PC-3 (cell line): ENCODE measurements at regions not wholly inside any gene's neighbourhood (a gene's known extent, or its start where the extent isn't known, plus 50 kb on each side); places are given as distances from the start of the nearest gene placed in this dataset.

Experiments
- ATAC-seq: fragments of 200-7000 bp; cut with Tn5 transposase; 2 replicates; pipeline ENCODE4 v1.9.1; 2020; ENCODE audit warnings: mild to moderate bottlenecking, moderate library complexity
- BruUV-seq: library from RNA; stranded (reverse); fragments of 400-500 nt; replicated peaks from 2 replicates; lab custom pipeline; 2021; lab: Mats Ljungman, UMichigan
- CTCF ChIA-PET: fragments of 300-600 bp; sonication (Branson Sonifier 250); formaldehyde crosslinking; loops from one replicate; lab custom pipeline; 2022; ENCODE audit warnings: antibody characterized with exemption; lab: Charles Lee
- POLR2A ChIA-PET: fragments of 300-600 bp; sonication (Branson Sonifier 250); formaldehyde crosslinking; loops from one replicate; lab custom pipeline; 2022; ENCODE audit warnings: antibody characterized with exemption; ENCODE audit not compliant: unreplicated experiment; lab: Charles Lee
- DNase-seq: peaks from one replicate; pipeline ENCODE4 v3.0.0-alpha.2; 2015
- H2AFZ ChIP-seq: fragments of 300-600 bp; sonication (generic); 2 replicates; pipeline ENCODE4 v1.6.0; 2016; ENCODE audit warnings: antibody characterized with exemption, low read length
- H3F3A ChIP-seq: fragments of 300-600 bp; sonication (generic); one replicate; pipeline ENCODE4 v1.6.0; 2017; ENCODE audit warnings: antibody characterized with exemption, low read length, control low read depth, mild to moderate bottlenecking; ENCODE audit not compliant: unreplicated experiment
- H3K27ac ChIP-seq: fragments of 300-600 bp; sonication (generic); 2 replicates; pipeline ENCODE4 v1.5.1; 2016; ENCODE audit warnings: mild to moderate bottlenecking, low read length
- H3K27me3 ChIP-seq: fragments of 300-600 bp; sonication (generic); 2 replicates; pipeline ENCODE4 v1.6.1; 2016; ENCODE audit warnings: low read length, mixed read lengths
- H3K36me3 ChIP-seq: fragments of 300-600 bp; sonication (generic); 2 replicates; pipeline ENCODE4 v1.6.1; 2016; ENCODE audit warnings: low read depth, mixed run types, low read length, mixed read lengths
- H3K4me1 ChIP-seq: fragments of 300-600 bp; sonication (generic); 2 replicates; pipeline ENCODE4 v1.5.1; 2016; ENCODE audit warnings: low read length; ENCODE audit not compliant: insufficient read depth
- H3K4me2 ChIP-seq: fragments of 300-600 bp; sonication (generic); 2 replicates; pipeline ENCODE4 v1.6.0; 2016; ENCODE audit warnings: low read length
- H3K4me3 ChIP-seq: fragments of 300-600 bp; sonication (generic); 2 replicates; pipeline ENCODE4 v1.5.1; 2016; ENCODE audit warnings: mild to moderate bottlenecking, low read length, mixed read lengths
- H3K79me2 ChIP-seq: fragments of 300-600 bp; sonication (generic); 2 replicates; pipeline ENCODE4 v1.6.1; 2017; ENCODE audit warnings: low read length, mixed read lengths
- H3K9ac ChIP-seq: fragments of 300-600 bp; sonication (generic); 2 replicates; pipeline ENCODE4 v1.6.0; 2016; ENCODE audit warnings: mild to moderate bottlenecking, low read length
- H3K9me2 ChIP-seq: fragments of 300-600 bp; sonication (generic); replicated peaks from 2 replicates; pipeline ENCODE4 v1.6.1; 2016; ENCODE audit warnings: mixed run types, low read length, mixed read lengths
- H3K9me3 ChIP-seq: fragments of 300-600 bp; sonication (generic); 2 replicates; pipeline ENCODE4 v1.6.1; 2016; ENCODE audit warnings: low read length, mixed read lengths
- H4K20me1 ChIP-seq: fragments of 300-600 bp; sonication (generic); 2 replicates; pipeline ENCODE4 v1.6.1; 2016; ENCODE audit warnings: low read length, mixed read lengths
- CTCF ChIP-seq: fragments of 300-600 bp; sonication (generic); conservative IDR thresholded peaks from 2 replicates; pipeline ENCODE4 v1.5.1; 2017; ENCODE audit warnings: antibody characterized with exemption, low read depth, mild to moderate bottlenecking, low read length
- EZH2 ChIP-seq: fragments of 300-600 bp; sonication (generic); IDR thresholded peaks from one replicate; pipeline ENCODE4 v1.6.1; 2017; ENCODE audit warnings: antibody characterized with exemption, mild to moderate bottlenecking, low read length; ENCODE audit not compliant: unreplicated experiment
- EZH2phosphoT487 ChIP-seq: fragments of 300-600 bp; sonication (generic); IDR thresholded peaks from 2 replicates; pipeline ENCODE4 v1.6.1; 2018; ENCODE audit warnings: mild to moderate bottlenecking, antibody characterized with exemption, low read length, borderline replicate concordance
- intact Hi-C: fragments of 100-400 bp; cut with micrococcal nuclease; formaldehyde crosslinking; loops from 2 replicates; pipeline ENCODE4 v1.9.0; 2023

- H3K79me2 ChIP-seq: no peaks in the 10 kb centered on the region
- ChIA-PET CTCF (no interaction called here), POLR2A (interaction anchor here (0.7 kb wide), 1 partner anchor 446 kb away, joined by 3 read pairs; no protein-coding TSS in a partner anchor)
- H3K4me3 ChIP-seq: no peak overlapping the region
- H3K27ac ChIP-seq: no peak overlapping the region
- no peaks in the 10 kb centered on the region for H3K36me3 ChIP-seq
- no peak overlapping the region for H2AFZ ChIP-seq
- TF ChIP-seq EZH2: no peak
- TF ChIP-seq CTCF: no peak
- TF ChIP-seq EZH2phosphoT487: no peak
- no peaks in the 10 kb centered on the region for H3F3A ChIP-seq
- no peaks in the 10 kb centered on the region for H3K9me3 ChIP-seq
- intact Hi-C loops: no loop called here
- H4K20me1 ChIP-seq: no peaks in the 10 kb centered on the region
- no peak for DNase-seq
- no peaks in the 10 kb centered on the region for H3K27me3 ChIP-seq
- H3K4me1 ChIP-seq: no peaks in the 10 kb centered on the region
- ATAC-seq: no peak
- no peak overlapping the region for H3K4me2 ChIP-seq
- no TSS peak for BruUV-seq
- H3K9me2 ChIP-seq: no peaks in the 10 kb centered on the region
- no peak overlapping the region for H3K9ac ChIP-seq
Observed at GRCh38 chr6:6705915-6706675, 117.6 kb downstream of the LY86 start.

DNA sequence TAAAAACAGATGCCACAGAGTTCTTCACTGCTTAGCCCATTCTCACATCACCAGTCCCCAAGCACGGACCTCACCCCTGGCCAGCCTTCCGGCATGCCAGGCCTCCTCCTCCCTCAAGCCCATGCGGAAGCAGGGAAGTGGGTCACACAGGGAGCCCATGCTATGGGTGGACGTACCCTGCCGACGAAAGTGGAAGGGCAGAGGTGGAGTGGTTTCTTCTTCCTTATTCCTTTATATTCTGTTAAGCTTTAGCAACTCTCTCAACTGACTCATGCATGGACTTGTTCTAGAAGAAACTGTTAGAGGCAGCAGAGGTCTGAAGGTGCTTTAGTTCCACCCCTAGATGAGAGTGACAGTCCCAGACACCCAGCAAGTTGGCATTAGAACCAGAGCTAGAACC lies 118.6 kb downstream of the LY86 start:
- Histone ChIP-seq H3K4me2 (no peak overlapping the region), H4K20me1 (no peaks in the 10 kb centered on the region), H3K79me2 (no peaks in the 10 kb centered on the region), H3F3A (no peaks in the 10 kb centered on the region), H3K36me3 (no peaks in the 10 kb centered on the region), H3K27ac (no peak overlapping the region), H3K9ac (no peak overlapping the region), H3K9me2 (no peaks in the 10 kb centered on the region), H3K4me3 (no peak overlapping the region), H2AFZ (no peak overlapping the region), H3K9me3 (no peaks in the 10 kb centered on the region), H3K27me3 (no peaks in the 10 kb centered on the region), H3K4me1 (peaks cover 6% of the 10 kb centered on the region)
- CTCF ChIA-PET: no interaction called here
- BruUV-seq: no TSS peak
- DNase-seq (no peak), ATAC-seq (no peak)
- intact Hi-C loops: no loop called here
- POLR2A ChIA-PET: interaction anchor here (0.7 kb wide), 1 partner anchor 445 kb away, joined by 3 read pairs; no protein-coding TSS in a partner anchor
- TF ChIP-seq EZH2phosphoT487 (no peak), CTCF (no peak), EZH2 (no peak)

GRCh38 chr6:6709106-6709505 lies 120.6 kb downstream of the LY86 start:
- Histone ChIP-seq H3K9me2 (no peaks in the 10 kb centered on the region), H3K9me3 (no peaks in the 10 kb centered on the region), H3K27me3 (no peaks in the 10 kb centered on the region), H3K4me3 (no peak overlapping the region), H4K20me1 (no peaks in the 10 kb centered on the region), H3K4me1 (peaks cover 23% of the 10 kb centered on the region), H3K9ac (no peak overlapping the region), H3K36me3 (no peaks in the 10 kb centered on the region), H3K27ac (no peak overlapping the region), H3K4me2 (no peak overlapping the region), H3F3A (no peaks in the 10 kb centered on the region), H3K79me2 (no peaks in the 10 kb centered on the region), H2AFZ (no peak overlapping the region)
- TF ChIP-seq EZH2phosphoT487 (no peak), CTCF (no peak), EZH2 (no peak)
- CTCF ChIA-PET: no interaction called here
- intact Hi-C loops: no loop called here
- DNase-seq: no peak
- no peak for ATAC-seq
- BruUV-seq: no TSS peak
- POLR2A ChIA-PET: no interaction called here
